B cell (primary cell): ENCODE measurements at regions not wholly inside any gene's neighbourhood (a gene's known extent, or its start where the extent isn't known, plus 50 kb on each side); places are given as distances from the start of the nearest gene placed in this dataset.

Experiments
- ATAC-seq: fragments of 200-7000 bp; cut with Tn5 transposase; one replicate; pipeline ENCODE4 v1.10.0; 2021; ENCODE audit warnings: low read depth, mild to moderate bottlenecking, moderate number of reproducible peaks, moderate library complexity
- CTCF ChIA-PET: fragments of 350-600 bp; sonication (Branson Sonifier 250); formaldehyde crosslinking; loops from one replicate; lab custom pipeline; 2021; ENCODE audit warnings: antibody characterized with exemption, inconsistent platforms; lab: Charles Lee
- POLR2A ChIA-PET: fragments of 350-600 bp; sonication (Branson Sonifier 250); formaldehyde crosslinking; loops from one replicate; lab custom pipeline; 2021; ENCODE audit warnings: antibody characterized with exemption; lab: Charles Lee
- DNase-seq: peaks from one replicate; pipeline ENCODE4 v3.0.0; 2013
- H2AFZ ChIP-seq: 2 replicates; pipeline ENCODE4 v1.6.1; 2012; ENCODE audit warnings: mild to moderate bottlenecking, low read depth, low read length; ENCODE audit not compliant: insufficient read depth, poor library complexity, severe bottlenecking
- H3K27ac ChIP-seq, 2 donors: 1 replicate in 1 of 2; 2 replicates in 1 of 2; pipeline ENCODE4 v1.5.1; 2012 to 2013; ENCODE audit warnings: low read length in 2 of 2, mild to moderate bottlenecking in 2 of 2, moderate library complexity in 1 of 2
- H3K27me3 ChIP-seq, 4 experiments: fragments of 200-600 bp in 1 of 4; sonication (generic) in 1 of 4; replicated peaks in 1 of 4; 1 replicate in 2 of 4; 2 replicates in 2 of 4; pipeline versions ENCODE4 v1.6.1 to v1.7.0; 2013 to 2016; ENCODE audit warnings: low read length in 3 of 4, mild to moderate bottlenecking in 2 of 4, mixed read lengths in 1 of 4, moderate library complexity in 1 of 4; ENCODE audit not compliant: insufficient read depth in 4 of 4, control insufficient read depth in 3 of 4; ENCODE audit errors: control extremely low read depth in 1 of 4
- H3K36me3 ChIP-seq, 2 experiments: replicated peaks in 1 of 2; 1 replicate in 1 of 2; 2 replicates in 1 of 2; pipeline versions ENCODE4 v1.6.1 to v1.7.1; 2013; ENCODE audit warnings: low read length in 1 of 2; ENCODE audit not compliant: insufficient read depth in 2 of 2, control insufficient read depth in 1 of 2; ENCODE audit errors: control extremely low read depth in 1 of 2, extremely low read depth in 1 of 2
- H3K4me1 ChIP-seq, 2 donors: fragments of 200-600 bp in 1 of 2; sonication (generic) in 1 of 2; 1 replicate in 1 of 2; 2 replicates in 1 of 2; pipeline versions ENCODE4 v1.5.1 to v1.6.1; 2013 to 2017; ENCODE audit warnings: low read length in 2 of 2; ENCODE audit not compliant: control insufficient read depth in 2 of 2, insufficient read depth in 2 of 2
- H3K4me2 ChIP-seq: replicated peaks from 2 replicates; pipeline ENCODE3; 2012; ENCODE audit warnings: mild to moderate bottlenecking, low read depth, low read length; ENCODE audit not compliant: poor library complexity, severe bottlenecking
- H3K4me3 ChIP-seq, 5 experiments: fragments of 200-600 bp in 1 of 5; sonication (generic) in 1 of 5; 1 replicate in 3 of 5; 2 replicates in 2 of 5; pipeline versions ENCODE4 v1.5.1 to v1.7.0; 2011 to 2016; ENCODE audit warnings: low read length in 4 of 5, mild to moderate bottlenecking in 4 of 5, low read depth in 2 of 5, control low read depth in 1 of 5, moderate library complexity in 1 of 5; ENCODE audit not compliant: insufficient read depth in 1 of 5; ENCODE audit errors: control extremely low read depth in 1 of 5, extremely low read depth in 1 of 5
- H3K79me2 ChIP-seq: fragments of 200-600 bp; sonication (generic); one replicate; pipeline ENCODE4 v1.6.0; 2016; ENCODE audit warnings: low read length; ENCODE audit not compliant: control insufficient read depth, insufficient read depth
- H3K9ac ChIP-seq: fragments of 200-600 bp; sonication (generic); 2 replicates; pipeline ENCODE4 v1.6.1; 2017; ENCODE audit warnings: mild to moderate bottlenecking, low read length, moderate library complexity
- H3K9me3 ChIP-seq, 3 donors: one replicate each; pipeline versions ENCODE4 v1.6.1 to v1.7.1; 2013; ENCODE audit warnings: low read length in 2 of 3; ENCODE audit not compliant: control insufficient read depth in 2 of 3, insufficient read depth in 1 of 3; ENCODE audit errors: control extremely low read depth in 1 of 3
- H4K20me1 ChIP-seq: 2 replicates; pipeline ENCODE4 v1.6.0; 2012; ENCODE audit warnings: mild to moderate bottlenecking, low read length; ENCODE audit not compliant: insufficient read depth, control insufficient read depth, poor library complexity, severe bottlenecking
- H3K27ac Mint-ChIP-seq: one replicate; pipeline ENCODE4 v1.8.0; 2021; ENCODE audit warnings: mixed read lengths
- H3K27me3 Mint-ChIP-seq: one replicate; pipeline ENCODE4 v1.8.0; 2021; ENCODE audit warnings: mixed read lengths
- H3K4me1 Mint-ChIP-seq: one replicate; pipeline ENCODE4 v1.8.0; 2021; ENCODE audit warnings: mixed read lengths
- H3K4me3 Mint-ChIP-seq: one replicate; pipeline ENCODE4 v1.8.0; 2021; ENCODE audit warnings: mixed read lengths
- H3K9me3 Mint-ChIP-seq: one replicate; pipeline ENCODE4 v1.8.0; 2022; ENCODE audit warnings: mixed read lengths; ENCODE audit not compliant: insufficient read depth
- CTCF ChIP-seq: fragments of 200-600 bp; IDR thresholded peaks from one replicate; pipeline ENCODE4 v1.8.0; 2022; ENCODE audit warnings: antibody characterized with exemption, mild to moderate bottlenecking
- EZH2 ChIP-seq: IDR thresholded peaks from 2 replicates; pipeline ENCODE4 v1.6.1; 2012; ENCODE audit warnings: borderline replicate concordance, low read depth, mild to moderate bottlenecking, moderate library complexity, low read length; ENCODE audit not compliant: insufficient read depth, poor library complexity, severe bottlenecking
- WGBS: methylation state at CpG from one replicate; pipeline ENCODE4 v1.1.5; 2013; ENCODE audit warnings: missing lambda C conversion rate; ENCODE audit not compliant: insufficient coverage; 5-methylcytosine and 5-hydroxymethylcytosine counted together
- intact Hi-C: fragments of 100-400 bp; cut with micrococcal nuclease; formaldehyde crosslinking; loops from one replicate; pipeline ENCODE4 v1.10.0; 2022

- Histone ChIP-seq H3K4me3 (no peak overlapping the region), H3K4me1 (no peaks in the 10 kb centered on the region), H3K36me3 (no peaks in the 10 kb centered on the region), H3K27me3 (no peaks in the 10 kb centered on the region), H3K9me3 (peaks cover 0 to 2% (median 0%) of the 10 kb centered on the region in 3 donors), H3K79me2 (no peaks in the 10 kb centered on the region), H3K4me2 (no peak overlapping the region), H4K20me1 (no peaks in the 10 kb centered on the region), H2AFZ (no peak overlapping the region), H3K27ac (no peak overlapping the region), H3K9ac (no peak overlapping the region)
- WGBS, result 83% methylated on average over 1 of the region's 1 CpG
- no peak overlapping the region for H3K27ac Mint-ChIP-seq
- no peaks in the 10 kb centered on the region for H3K9me3 Mint-ChIP-seq
- peaks cover 3% of the 10 kb centered on the region for H3K27me3 Mint-ChIP-seq
- CTCF ChIA-PET, result no interaction called here
- POLR2A ChIA-PET, result no interaction called here
- DNase-seq (no peak), ATAC-seq (no peak)
- TF ChIP-seq CTCF (no peak), EZH2 (no peak)
- no peaks in the 10 kb centered on the region for H3K4me1 Mint-ChIP-seq
- intact Hi-C loops, result no loop called here
- H3K4me3 Mint-ChIP-seq, result no peak overlapping the region
Measured at GRCh38 chr15:93848490-93848889, 382.9 kb upstream of the MCTP2 start.

GRCh38 chr15:93848076-93848475 is 383.3 kb upstream of the MCTP2 start:
- Mint-ChIP-seq H3K4me1 (no peaks in the 10 kb centered on the region), H3K9me3 (no peaks in the 10 kb centered on the region), H3K27ac (no peak overlapping the region), H3K4me3 (no peak overlapping the region), H3K27me3 (peaks cover 3% of the 10 kb centered on the region)
- Histone ChIP-seq H3K27ac (no peak overlapping the region), H3K79me2 (no peaks in the 10 kb centered on the region), H4K20me1 (no peaks in the 10 kb centered on the region), H3K36me3 (no peaks in the 10 kb centered on the region), H3K9ac (no peak overlapping the region), H3K4me2 (no peak overlapping the region), H3K9me3 (peaks cover 0 to 2% (median 0%) of the 10 kb centered on the region in 3 donors), H3K4me3 (no peak overlapping the region), H3K27me3 (no peaks in the 10 kb centered on the region), H2AFZ (no peak overlapping the region), H3K4me1 (no peaks in the 10 kb centered on the region)
- POLR2A ChIA-PET, result no interaction called here
- no peak for DNase-seq
- CTCF ChIA-PET, result no interaction called here
- WGBS, result no CpG with 5 or more reads among the region's 3 CpGs
- ATAC-seq, result no peak
- TF ChIP-seq CTCF (no peak), EZH2 (no peak)
- intact Hi-C loops, result no loop called here
